HG02884 (cell line): ENCODE measurements at regions not wholly inside any gene's neighbourhood (a gene's known extent, or its start where the extent isn't known, plus 50 kb on each side); places are given as distances from the start of the nearest gene placed in this dataset.

ENCODE experiments used
- ATAC-seq: cut with Tn5 transposase; IDR thresholded peaks from one replicate; pipeline ENCODE4 v1.9.1; 2021; ENCODE audit warnings: mild to moderate bottlenecking, moderate library complexity; ENCODE audit not compliant: unreplicated experiment

- ATAC-seq, result no peak
Observed at GRCh38 chr1:38551318-38552307, 308.0 kb downstream of the RRAGC start.

GRCh38 chr1:38549191-38549590 is 310.4 kb downstream of the RRAGC start:
- ATAC-seq, result no peak

GRCh38 chr1:38547321-38547720 is 312.3 kb downstream of the RRAGC start:
- no peak for ATAC-seq

DNA sequence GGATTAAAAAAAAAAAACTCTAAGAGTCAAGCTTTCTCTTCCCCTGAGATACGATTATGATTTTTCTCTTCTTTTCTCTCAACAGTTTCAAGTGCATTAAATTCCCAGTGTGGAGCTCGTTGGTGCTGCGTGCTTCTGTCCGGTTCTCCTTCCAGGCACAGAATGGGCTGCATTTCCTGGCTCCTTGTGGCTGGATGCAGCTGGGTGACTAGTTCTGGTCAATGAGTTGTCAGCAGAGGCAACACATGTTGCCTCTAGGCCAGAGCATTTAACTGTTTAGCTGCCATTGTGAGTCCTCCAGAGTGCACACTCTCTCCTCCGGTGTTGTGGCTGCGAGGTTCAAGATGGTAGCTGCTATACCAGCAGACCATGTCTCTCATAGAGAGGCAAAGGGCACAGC is 312.9 kb downstream of the RRAGC start:
- ATAC-seq, result no peak

DNA sequence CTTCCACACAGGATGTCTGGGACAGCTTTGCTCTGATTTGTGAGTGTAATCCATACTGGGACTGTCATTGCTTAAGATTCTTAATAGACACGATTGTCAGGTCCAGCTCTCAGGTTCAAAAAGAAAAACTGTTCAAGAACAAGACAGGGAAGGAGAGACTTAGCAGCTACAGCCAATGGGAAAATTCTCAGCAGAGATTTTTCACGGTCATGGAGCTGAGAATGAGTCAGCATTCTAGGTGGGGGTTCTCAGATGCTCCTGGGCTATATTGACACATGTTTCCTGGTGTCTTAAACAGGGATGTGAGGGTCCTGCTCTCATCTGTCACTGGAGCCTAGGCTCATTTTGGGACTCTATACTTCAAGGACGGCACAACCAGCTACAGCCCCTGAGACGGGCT is 318.3 kb downstream of the RRAGC start:
- ATAC-seq, result no peak

DNA sequence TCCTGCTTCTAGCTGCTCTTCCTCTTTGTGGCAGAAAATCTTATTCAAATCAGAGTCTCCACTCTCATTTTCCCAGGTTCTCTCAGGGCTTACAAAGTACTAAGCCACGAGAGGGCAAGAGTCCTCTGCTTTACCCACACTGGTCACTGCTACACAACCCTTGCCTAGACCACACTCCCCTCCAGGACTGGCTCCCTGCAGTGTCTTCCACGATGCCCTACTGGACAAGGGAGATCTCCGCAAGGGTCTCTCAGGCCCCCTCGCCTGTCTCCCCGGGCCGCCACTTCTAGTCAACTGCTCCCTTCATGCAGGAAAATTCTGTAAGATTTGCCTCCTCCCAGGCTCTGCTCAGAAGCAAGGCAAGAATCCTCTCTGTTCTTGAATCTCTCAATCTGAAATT is 319.6 kb downstream of the RRAGC start:
- ATAC-seq, result no peak

- ATAC-seq, result no peak
Observed at GRCh38 chr1:38538834-38539233, 320.7 kb downstream of the RRAGC start.

GRCh38 chr1:38536089-38536488 is 323.5 kb downstream of the RRAGC start:
- no peak for ATAC-seq

DNA sequence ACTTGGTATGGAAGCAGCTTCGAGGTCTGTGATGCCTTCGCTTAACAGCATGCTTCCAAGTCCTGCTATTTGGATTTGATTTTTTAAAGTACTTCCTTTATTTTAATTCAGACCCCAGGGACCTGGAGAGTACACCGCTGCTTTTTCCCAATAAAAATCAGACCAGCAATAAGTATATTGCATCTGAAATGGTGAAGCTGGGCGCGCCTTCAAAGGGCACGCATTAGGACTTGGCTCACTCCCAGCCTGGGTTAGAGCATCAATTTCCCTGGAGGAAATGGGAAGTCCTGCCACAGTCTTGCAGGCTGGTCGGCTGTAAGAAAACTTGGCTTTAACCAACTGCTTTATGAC is 325.1 kb downstream of the RRAGC start:
- ATAC-seq, result no peak

GRCh38 chr1:38533772-38534472 is 325.6 kb downstream of the RRAGC start:
- no peak for ATAC-seq

DNA sequence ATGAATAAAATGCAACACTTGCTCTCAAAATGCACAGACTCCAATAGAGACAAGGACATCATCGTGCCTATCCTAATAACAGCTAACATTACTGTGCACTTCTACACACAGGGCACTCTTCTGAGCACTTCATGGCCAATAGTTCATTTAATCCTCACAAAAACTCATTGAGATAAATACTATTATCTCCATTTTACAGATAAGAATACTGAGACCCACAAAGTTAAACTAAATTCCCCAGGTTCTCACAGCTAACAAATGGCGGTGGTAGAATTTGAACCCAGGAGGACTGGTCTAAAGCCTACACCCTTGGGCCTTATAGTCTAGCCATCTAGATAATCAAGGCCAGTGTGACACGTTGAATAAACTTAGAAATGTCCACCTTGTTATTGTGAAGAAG is 328.6 kb downstream of the RRAGC start:
- no peak for ATAC-seq

- no peak for ATAC-seq
Observed at GRCh38 chr1:38529946-38530345, 329.6 kb downstream of the RRAGC start.

DNA sequence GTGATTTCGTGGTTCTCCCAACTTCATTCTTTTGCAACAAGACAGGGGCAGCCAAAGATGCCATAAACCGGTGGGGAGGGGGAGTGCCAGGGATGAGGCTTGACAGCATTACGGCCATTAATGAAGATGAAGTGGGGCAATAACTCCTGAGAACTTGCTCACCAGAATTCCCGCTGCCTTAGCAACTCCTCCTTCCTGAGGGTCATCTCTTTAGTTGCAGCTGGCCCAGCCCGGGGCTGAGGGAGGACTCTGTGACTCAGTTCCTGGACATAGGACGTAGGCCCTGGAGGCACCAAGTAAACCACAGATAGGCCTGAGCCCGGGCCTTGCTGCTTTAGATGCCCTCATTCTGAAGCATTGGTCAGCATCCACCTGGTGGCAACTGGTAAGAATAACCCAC is 330.2 kb downstream of the RRAGC start:
- no peak for ATAC-seq

DNA sequence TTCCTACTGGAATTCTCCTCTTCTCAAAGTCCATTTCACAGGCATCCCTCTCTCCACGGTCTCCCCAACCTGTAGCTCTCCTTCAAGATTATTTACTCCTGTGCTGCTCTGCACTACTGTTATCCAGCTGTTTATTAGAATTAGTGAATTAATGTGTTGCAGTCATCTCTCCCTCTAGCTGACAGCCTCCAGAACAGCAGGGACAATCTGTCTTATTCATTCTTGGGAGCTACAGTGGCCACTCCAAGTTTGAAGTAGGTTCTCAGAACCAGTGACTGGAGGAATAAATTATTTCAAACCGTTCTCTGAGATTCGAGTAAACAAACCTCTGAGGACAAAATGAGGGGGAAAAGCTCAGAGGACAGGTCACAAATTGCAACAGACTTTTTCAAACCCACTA is 330.9 kb downstream of the RRAGC start:
- no peak for ATAC-seq

- no peak for ATAC-seq
Observed at GRCh38 chr1:38527373-38527966, 332.1 kb downstream of the RRAGC start.

- ATAC-seq, result no peak
Observed at GRCh38 chr1:38526046-38526445, 333.5 kb downstream of the RRAGC start.

GRCh38 chr1:38525343-38526043 is 334.1 kb downstream of the RRAGC start:
- ATAC-seq, result no peak

DNA sequence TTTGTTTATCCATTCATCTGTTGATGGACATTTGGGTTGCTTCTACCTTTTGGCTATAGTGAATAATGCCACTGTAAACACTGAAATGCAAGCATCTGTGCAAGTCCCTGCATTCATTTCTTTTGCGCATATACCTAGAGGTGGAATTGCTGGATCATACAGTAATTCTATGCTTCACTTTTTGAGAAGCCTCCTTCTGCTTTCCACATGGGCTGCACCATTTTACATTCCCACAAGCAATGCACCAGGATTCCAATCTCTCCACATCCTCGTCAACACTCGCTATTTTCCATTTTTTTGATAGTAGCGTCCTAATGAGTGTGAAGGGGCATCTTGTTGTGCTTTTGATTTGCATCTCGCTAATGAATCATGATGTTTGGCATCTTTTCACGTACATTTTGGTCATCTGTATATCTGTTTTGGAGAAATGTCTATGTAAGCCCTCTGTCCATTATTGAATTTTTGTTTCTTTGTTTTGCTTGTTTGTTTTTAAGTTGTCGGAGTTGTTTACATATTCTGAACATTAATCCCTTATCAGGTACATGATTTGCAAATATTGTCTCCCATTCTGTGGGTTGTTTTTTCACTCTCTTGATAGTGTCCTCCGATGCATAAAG is 335.4 kb downstream of the RRAGC start:
- ATAC-seq, result no peak

GRCh38 chr1:38523568-38523939 is 336.0 kb downstream of the RRAGC start:
- ATAC-seq, result no peak

DNA sequence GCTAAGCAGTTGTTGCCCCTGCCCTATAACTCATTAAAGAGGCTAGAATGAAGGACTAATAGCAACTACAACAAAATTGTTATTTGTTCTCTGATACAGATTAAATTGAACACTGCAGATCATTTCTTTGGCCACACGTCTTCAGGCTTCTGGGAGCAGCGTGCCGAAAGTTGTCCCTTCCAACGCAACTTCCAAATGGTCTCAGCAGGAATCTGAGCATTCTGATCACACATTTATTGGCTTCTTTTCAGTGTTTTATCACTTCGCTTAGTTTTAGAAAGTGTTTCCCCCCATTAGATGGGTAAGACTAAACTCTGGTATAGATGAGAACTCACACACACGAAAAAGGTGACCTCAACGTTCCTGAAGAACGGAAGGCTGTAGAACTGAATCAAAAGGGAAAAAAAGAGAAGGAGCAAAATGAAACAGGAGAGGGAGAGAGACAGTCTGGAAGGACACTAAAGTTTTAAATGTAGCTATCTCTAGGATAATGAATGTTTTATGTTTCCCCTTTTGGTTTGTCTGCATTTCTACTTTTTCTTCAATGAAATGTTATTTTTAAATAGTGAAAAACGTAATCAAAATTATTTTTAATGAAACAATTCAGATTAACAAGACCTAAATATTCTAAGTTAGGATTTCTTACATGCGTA is 336.5 kb downstream of the RRAGC start:
- ATAC-seq, result no peak
